Osteoblast (primary cell): ENCODE measurements at regions not wholly inside any gene's neighbourhood (a gene's known extent, or its start where the extent isn't known, plus 50 kb on each side); places are given as distances from the start of the nearest gene placed in this dataset.

Experiments
- DNase-seq: peaks from one replicate; pipeline ENCODE4 v3.0.0; 2011; ENCODE audit warnings: low spot score, mixed read lengths; ENCODE audit not compliant: insufficient read length; ENCODE audit errors: missing footprints
- H2AFZ ChIP-seq: 2 replicates; pipeline ENCODE4 v1.6.0; 2011; ENCODE audit warnings: mild to moderate bottlenecking, low read length
- H3K27ac ChIP-seq: 2 replicates; pipeline ENCODE4 v1.5.1; 2011; ENCODE audit warnings: mild to moderate bottlenecking, low read depth, low read length, moderate library complexity
- H3K27me3 ChIP-seq: 2 replicates; pipeline ENCODE4 v1.6.0; 2012; ENCODE audit warnings: mild to moderate bottlenecking, control low read depth, inconsistent platforms, low read length, moderate library complexity; ENCODE audit not compliant: insufficient read depth
- H3K36me3 ChIP-seq: 2 replicates; pipeline ENCODE4 v1.5.1; 2011; ENCODE audit warnings: mild to moderate bottlenecking, low read length, control low read depth, moderate library complexity; ENCODE audit not compliant: insufficient read depth
- H3K4me1 ChIP-seq: 2 replicates; pipeline ENCODE4 v1.5.1; 2011; ENCODE audit warnings: mild to moderate bottlenecking, low read length, control low read depth, moderate library complexity; ENCODE audit not compliant: insufficient read depth
- H3K4me2 ChIP-seq: 2 replicates; pipeline ENCODE4 v1.6.0; 2011; ENCODE audit warnings: mild to moderate bottlenecking, low read length; ENCODE audit not compliant: insufficient read depth
- H3K4me3 ChIP-seq: fragments of 200-600 bp; sonication (generic); 3 replicates; pipeline ENCODE4 v1.5.1; 2012; ENCODE audit warnings: mild to moderate bottlenecking, low read length, inconsistent platforms; ENCODE audit not compliant: insufficient read depth
- H3K79me2 ChIP-seq: 2 replicates; pipeline ENCODE4 v1.6.0; 2012; ENCODE audit warnings: mild to moderate bottlenecking, low read length, control low read depth, inconsistent platforms; ENCODE audit not compliant: insufficient read depth
- H3K9me3 ChIP-seq: 2 replicates; pipeline ENCODE4 v1.5.1; 2011; ENCODE audit warnings: low read depth, low read length, control low read depth
- H4K20me1 ChIP-seq: 2 replicates; pipeline ENCODE4 v1.6.0; 2012; ENCODE audit warnings: mild to moderate bottlenecking, low read length, control low read depth; ENCODE audit not compliant: insufficient read depth
- TF ChIP-seq, protein P1 (sequence below): IDR thresholded peaks from 2 replicates; pipeline ENCODE4 v1.5.1; 2011; ENCODE audit warnings: mild to moderate bottlenecking, low read depth, low read length, moderate library complexity; ENCODE audit errors: extremely low read depth

DNA sequence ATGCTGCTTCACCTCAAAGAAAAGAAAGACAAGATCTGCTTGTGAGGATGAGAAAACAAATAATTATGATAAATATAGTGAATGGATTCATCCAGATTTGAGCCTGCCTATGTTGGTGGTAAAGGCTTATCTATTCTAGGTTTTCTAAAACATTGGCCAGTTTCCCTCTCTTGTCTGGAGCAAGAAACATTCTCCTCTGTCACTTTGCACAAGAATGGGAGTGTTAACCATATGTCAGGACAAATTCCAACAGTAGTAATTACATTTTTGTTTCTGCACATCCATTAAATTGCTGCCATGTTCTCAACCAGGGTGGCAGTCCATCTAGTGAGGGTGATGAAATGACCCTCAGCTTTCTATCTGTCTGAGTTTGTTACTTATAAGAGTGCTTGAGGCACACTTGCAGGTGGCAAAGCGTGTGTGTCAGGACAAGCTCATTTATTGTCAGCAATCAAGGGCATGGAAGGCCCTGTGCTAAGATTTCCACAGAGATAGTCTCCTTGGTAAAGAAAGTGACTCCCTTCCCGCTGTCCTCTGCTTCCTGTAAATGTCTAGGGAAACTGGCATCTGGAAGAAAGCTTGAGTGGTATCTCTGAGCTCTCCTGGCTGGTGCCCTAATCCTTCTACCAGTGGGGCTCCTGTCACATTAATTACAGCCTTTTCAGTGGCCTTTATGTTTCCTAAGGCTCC lies 502.1 kb upstream of the FLRT2 start:
- no peaks in the 10 kb centered on the region for H4K20me1 ChIP-seq
- H3K4me2 ChIP-seq = no peak overlapping the region
- no peak overlapping the region for H3K4me3 ChIP-seq
- TF ChIP-seq, protein P1, sequence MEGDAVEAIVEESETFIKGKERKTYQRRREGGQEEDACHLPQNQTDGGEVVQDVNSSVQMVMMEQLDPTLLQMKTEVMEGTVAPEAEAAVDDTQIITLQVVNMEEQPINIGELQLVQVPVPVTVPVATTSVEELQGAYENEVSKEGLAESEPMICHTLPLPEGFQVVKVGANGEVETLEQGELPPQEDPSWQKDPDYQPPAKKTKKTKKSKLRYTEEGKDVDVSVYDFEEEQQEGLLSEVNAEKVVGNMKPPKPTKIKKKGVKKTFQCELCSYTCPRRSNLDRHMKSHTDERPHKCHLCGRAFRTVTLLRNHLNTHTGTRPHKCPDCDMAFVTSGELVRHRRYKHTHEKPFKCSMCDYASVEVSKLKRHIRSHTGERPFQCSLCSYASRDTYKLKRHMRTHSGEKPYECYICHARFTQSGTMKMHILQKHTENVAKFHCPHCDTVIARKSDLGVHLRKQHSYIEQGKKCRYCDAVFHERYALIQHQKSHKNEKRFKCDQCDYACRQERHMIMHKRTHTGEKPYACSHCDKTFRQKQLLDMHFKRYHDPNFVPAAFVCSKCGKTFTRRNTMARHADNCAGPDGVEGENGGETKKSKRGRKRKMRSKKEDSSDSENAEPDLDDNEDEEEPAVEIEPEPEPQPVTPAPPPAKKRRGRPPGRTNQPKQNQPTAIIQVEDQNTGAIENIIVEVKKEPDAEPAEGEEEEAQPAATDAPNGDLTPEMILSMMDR = no peak
- no peak overlapping the region for H2AFZ ChIP-seq
- DNase-seq = no peak
- H3K9me3 ChIP-seq = no peaks in the 10 kb centered on the region
- H3K79me2 ChIP-seq = no peaks in the 10 kb centered on the region
- no peaks in the 10 kb centered on the region for H3K4me1 ChIP-seq
- no peak overlapping the region for H3K27ac ChIP-seq
- no peaks in the 10 kb centered on the region for H3K36me3 ChIP-seq
- no peaks in the 10 kb centered on the region for H3K27me3 ChIP-seq

DNA sequence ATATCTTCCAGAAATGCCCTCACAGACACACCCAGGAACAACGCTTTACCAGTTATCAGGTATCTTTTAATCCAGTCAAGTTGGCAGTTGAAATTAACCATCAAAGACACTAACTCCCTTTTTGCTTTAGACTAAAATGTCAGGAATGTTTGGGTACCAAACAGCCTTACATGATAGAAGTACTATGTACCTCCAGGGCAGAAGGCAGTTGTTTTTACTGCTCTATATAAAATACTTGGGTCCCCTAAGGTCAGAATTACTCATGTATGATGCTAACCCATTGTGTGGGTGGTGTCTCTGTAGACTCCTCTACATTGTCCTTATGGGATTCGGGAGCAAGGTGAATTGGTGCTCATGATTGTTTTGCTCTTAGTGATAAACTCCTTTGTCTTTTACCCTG lies 492.5 kb upstream of the FLRT2 start:
- H3K27me3 ChIP-seq = no peaks in the 10 kb centered on the region
- no peaks in the 10 kb centered on the region for H4K20me1 ChIP-seq
- no peak overlapping the region for H2AFZ ChIP-seq
- H3K27ac ChIP-seq = no peak overlapping the region
- no peaks in the 10 kb centered on the region for H3K36me3 ChIP-seq
- no peaks in the 10 kb centered on the region for H3K4me1 ChIP-seq
- no peak overlapping the region for H3K4me2 ChIP-seq
- no peak for DNase-seq
- no peaks in the 10 kb centered on the region for H3K9me3 ChIP-seq
- TF ChIP-seq, protein P1 = no peak
- H3K79me2 ChIP-seq = no peaks in the 10 kb centered on the region
- no peak overlapping the region for H3K4me3 ChIP-seq

DNA sequence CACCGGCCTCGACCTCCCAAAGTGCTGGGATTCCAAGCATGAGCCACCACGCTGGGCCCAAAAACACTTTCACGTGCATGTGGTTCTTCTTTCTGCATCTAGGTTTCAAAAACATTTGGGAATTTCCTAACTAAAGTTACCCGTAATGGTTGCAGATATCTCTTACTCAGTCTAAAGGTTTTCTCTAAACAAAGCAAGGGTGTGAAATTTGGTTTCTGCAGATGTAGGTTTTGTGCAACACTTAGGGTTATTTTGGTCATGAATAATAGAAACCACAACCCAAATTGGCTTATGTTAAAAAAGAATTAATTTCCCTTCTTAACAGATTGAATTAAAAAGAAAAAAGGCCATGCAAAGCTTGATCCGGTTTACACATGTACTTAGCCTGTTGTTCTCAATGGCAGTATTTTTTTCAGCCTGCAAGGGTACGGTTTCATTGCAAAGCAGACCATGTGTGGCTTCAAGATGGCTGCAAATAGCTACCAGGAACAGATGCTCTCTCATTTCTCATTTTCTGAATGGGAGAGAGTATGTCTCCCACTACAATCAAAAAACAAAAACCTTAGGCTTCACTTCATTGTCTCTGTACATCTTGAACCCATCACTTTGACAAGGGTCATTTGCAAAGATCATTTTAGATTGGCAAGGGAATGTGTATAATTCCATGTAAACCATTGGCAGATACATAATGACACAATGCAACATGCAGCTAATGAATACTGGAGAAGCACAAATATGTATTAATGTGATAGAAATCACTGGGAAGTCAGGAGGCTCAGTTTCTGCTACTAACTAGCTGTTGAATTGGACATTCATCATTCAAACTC lies 491.2 kb upstream of the FLRT2 start:
- Histone ChIP-seq H4K20me1 (no peaks in the 10 kb centered on the region), H3K36me3 (no peaks in the 10 kb centered on the region), H3K4me2 (no peak overlapping the region), H3K79me2 (no peaks in the 10 kb centered on the region), H2AFZ (no peak overlapping the region), H3K9me3 (no peaks in the 10 kb centered on the region), H3K4me1 (no peaks in the 10 kb centered on the region), H3K4me3 (no peak overlapping the region), H3K27ac (no peak overlapping the region), H3K27me3 (no peaks in the 10 kb centered on the region)
- TF ChIP-seq, protein P1 = no peak
- DNase-seq = no peak

DNA sequence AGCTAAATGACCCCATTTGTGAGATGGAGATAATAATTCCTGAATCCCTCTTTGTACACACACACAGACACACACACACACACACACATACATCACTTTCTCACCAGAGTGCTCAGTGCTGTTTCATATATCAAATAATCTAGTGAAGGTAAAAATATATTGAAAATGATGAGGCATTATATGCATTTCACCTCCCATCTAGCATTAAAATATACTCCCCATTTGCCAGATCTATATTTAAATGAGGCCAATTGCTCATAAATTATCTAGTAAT lies 490.7 kb upstream of the FLRT2 start:
- no peak for DNase-seq

More for the DNA sequence above, 490.7 kb upstream of the FLRT2 start:
- Histone ChIP-seq H3K4me1 (no peaks in the 10 kb centered on the region), H3K79me2 (no peaks in the 10 kb centered on the region), H3K27ac (no peak overlapping the region), H2AFZ (no peak overlapping the region), H3K36me3 (no peaks in the 10 kb centered on the region), H3K4me3 (no peak overlapping the region), H3K9me3 (no peaks in the 10 kb centered on the region), H4K20me1 (no peaks in the 10 kb centered on the region), H3K27me3 (no peaks in the 10 kb centered on the region), H3K4me2 (no peak overlapping the region)
- TF ChIP-seq, protein P1 = no peak
